ENCODE measurements at regions not wholly inside any gene's neighbourhood (a gene's known extent, or its start where the extent isn't known, plus 50 kb on each side); places are given as distances from the start of the nearest gene placed in this dataset.

- DNase-seq (ENCODE audit: low read depth) = no peak
Observed at GRCh38 chr1:200252531-200252930, 157.3 kb downstream of the ZNF281 start.

GRCh38 chr1:200250469-200250868 lies 159.4 kb downstream of the ZNF281 start:
- no peak for DNase-seq (ENCODE audit: low read depth)

- no peak for DNase-seq (ENCODE audit: low read depth)
Observed at GRCh38 chr1:200248541-200248940, 161.3 kb downstream of the ZNF281 start.

GRCh38 chr1:200247518-200247917 lies 162.3 kb downstream of the ZNF281 start:
- DNase-seq (ENCODE audit: low read depth) = no peak

GRCh38 chr1:200245473-200245872 lies 164.4 kb downstream of the ZNF281 start:
- DNase-seq (ENCODE audit: low read depth) = no peak

GRCh38 chr1:200243042-200243437 lies 166.8 kb downstream of the ZNF281 start:
- no peak for DNase-seq (ENCODE audit: low read depth)

- no peak for DNase-seq (ENCODE audit: low read depth)
Observed at GRCh38 chr1:200242110-200243041, 167.5 kb downstream of the ZNF281 start.

- no peak for DNase-seq (ENCODE audit: low read depth)
Observed at GRCh38 chr1:200240656-200241055, 169.2 kb downstream of the ZNF281 start.

GRCh38 chr1:200238311-200238710 lies 171.5 kb downstream of the ZNF281 start:
- DNase-seq (ENCODE audit: low read depth) = no peak

- no peak for DNase-seq (ENCODE audit: low read depth)
Observed at GRCh38 chr1:200237066-200237465, 172.8 kb downstream of the ZNF281 start.

- DNase-seq (ENCODE audit: low read depth) = no peak
Observed at GRCh38 chr1:200234938-200235337, 174.9 kb downstream of the ZNF281 start.

GRCh38 chr1:200233393-200233792 lies 176.4 kb downstream of the ZNF281 start:
- DNase-seq (ENCODE audit: low read depth) = no peak

- DNase-seq (ENCODE audit: low read depth) = no peak
Observed at GRCh38 chr1:200231787-200232231, 178.0 kb downstream of the ZNF281 start.

- no peak for DNase-seq (ENCODE audit: low read depth)
Observed at GRCh38 chr1:200230671-200231070, 179.2 kb downstream of the ZNF281 start.

GRCh38 chr1:200228486-200228885 lies 181.3 kb downstream of the ZNF281 start:
- DNase-seq (ENCODE audit: low read depth) = no peak

- DNase-seq (ENCODE audit: low read depth) = no peak
Observed at GRCh38 chr1:200228081-200228480, 181.8 kb downstream of the ZNF281 start.
